Spleen (tissue), 11 donors: ENCODE measurements at regions not wholly inside any gene's neighbourhood (a gene's known extent, or its start where the extent isn't known, plus 50 kb on each side); places are given as distances from the start of the nearest gene placed in this dataset.

Experiments used
- DNase-seq: peaks from one replicate; pipeline ENCODE4 v3.0.0-alpha.2; 2020
- H3K27ac ChIP-seq, 8 donors: fragments of 200-600 bp; sonication (generic) in 7 of 8; 1 replicate in 4 of 8; 2 replicates in 4 of 8; pipeline versions ENCODE4 v1.5.0 to v1.8.0; 2016 to 2021; ENCODE audit warnings: inconsistent platforms in 4 of 8, mild to moderate bottlenecking in 4 of 8, moderate library complexity in 1 of 8
- H3K27me3 ChIP-seq, 7 donors: fragments of 200-600 bp; sonication (generic) in 6 of 7; replicated peaks in 1 of 7; 1 replicate in 4 of 7; 2 replicates in 3 of 7; pipeline versions ENCODE4 v1.5.0 to v1.8.0; 2016 to 2021; ENCODE audit warnings: inconsistent platforms in 3 of 7, mild to moderate bottlenecking in 1 of 7
- H3K36me3 ChIP-seq, 6 donors: fragments of 200-600 bp; sonication (generic) in 5 of 6; 1 replicate in 4 of 6; 2 replicates in 2 of 6; pipeline versions ENCODE4 v1.5.0 to v1.8.0; 2016 to 2021; ENCODE audit warnings: inconsistent platforms in 2 of 6
- H3K4me1 ChIP-seq, 6 donors: fragments of 200-600 bp; sonication (generic) in 5 of 6; 1 replicate in 3 of 6; 2 replicates in 3 of 6; pipeline versions ENCODE4 v1.5.0 to v1.8.0; 2016 to 2021; ENCODE audit warnings: inconsistent platforms in 3 of 6
- H3K4me3 ChIP-seq, 8 donors: fragments of 200-600 bp; sonication (generic) in 7 of 8; 1 replicate in 4 of 8; 2 replicates in 4 of 8; pipeline versions ENCODE4 v1.5.0 to v1.8.0; 2016 to 2021; ENCODE audit warnings: inconsistent platforms in 4 of 8, mild to moderate bottlenecking in 4 of 8, moderate library complexity in 2 of 8
- H3K9me3 ChIP-seq, 8 donors: fragments of 200-600 bp; sonication (generic) in 7 of 8; 1 replicate in 4 of 8; 2 replicates in 4 of 8; pipeline versions ENCODE4 v1.5.0 to v1.8.0; 2016 to 2021; ENCODE audit warnings: inconsistent platforms in 4 of 8
- CTCF ChIP-seq, 11 experiments: fragments of 200-600 bp in 7 of 11; fragments of 450-650 bp in 4 of 11; sonication (generic) in 4 of 11; IDR thresholded peaks in 8 of 11; conservative IDR thresholded peaks in 3 of 11; 1 replicate in 7 of 11; 2 replicates in 4 of 11; pipeline versions ENCODE4 v1.4.0 to v1.8.0; 2016 to 2021; ENCODE audit warnings: antibody characterized with exemption in 11 of 11, inconsistent platforms in 4 of 11, mild to moderate bottlenecking in 1 of 11
- POLR2A ChIP-seq, 3 donors: fragments of 450-650 bp; IDR thresholded peaks; one replicate each; pipeline ENCODE4 v1.5.1; 2017; ENCODE audit warnings: antibody characterized with exemption in 3 of 3, mild to moderate bottlenecking in 1 of 3
- POLR2AphosphoS5 ChIP-seq, 3 donors: sonication (generic); formaldehyde crosslinking; IDR thresholded peaks; one replicate each; pipeline ENCODE4 v1.5.1; 2017; ENCODE audit warnings: antibody characterized with exemption in 3 of 3
- WGBS, 5 donors: extraction: QIAGEN DNeasy Blood & Tissue Kit in 3 of 5; methylation state at CpG; one replicate each; pipeline versions ENCODE4 v1.1.5 to v1.1.7; 2013 to 2018; 5-methylcytosine and 5-hydroxymethylcytosine counted together
- intact Hi-C: fragments of 100-400 bp; cut with DNase I; formaldehyde crosslinking; loops from one replicate; pipeline ENCODE4 v1.15.0; 2023; ENCODE audit warnings: low total_unique reads
- donor health status: healthy with polysubstance abuse.
- donor health status: DM: no; HTN: no; CAD: no; lungs with moderate emphysema.
- donor health status: DM: no; HTN: no; CAD: no.
- donor health status: Bipolar disorder and iron deficiency.
- donor health status: healthy.
- donor health status: DM: no; HTN: no; CAD: no.
- donor health status: DM: yes; HTN: yes; CAD: no.

GRCh38 chr2:67567886-67568285 lies 170.8 kb downstream of the ETAA1 start:
- Histone ChIP-seq H3K36me3 (no peaks in the 10 kb centered on the region), H3K9me3 (peaks cover 0 to 5% (median 0%) of the 10 kb centered on the region in 8 donors), H3K27me3 (no peaks in the 10 kb centered on the region), H3K27ac (no peak overlapping the region), H3K4me1 (no peaks in the 10 kb centered on the region), H3K4me3 (no peak overlapping the region)
- TF ChIP-seq CTCF (IDR thresholded peaks at IDR 0.05 in 8 of 11, conservative IDR thresholded peaks at IDR 0.05 in 3 of 11) (no peak), POLR2AphosphoS5 (IDR thresholded peaks at IDR 0.05) (no peak), POLR2A (IDR thresholded peaks at IDR 0.05) (no peak)
- DNase-seq: no peak
- intact Hi-C loops: no loop called here

- TF ChIP-seq CTCF (IDR thresholded peaks at IDR 0.05 in 8 of 11, conservative IDR thresholded peaks at IDR 0.05 in 3 of 11) (no peak), POLR2AphosphoS5 (IDR thresholded peaks at IDR 0.05) (no peak), POLR2A (IDR thresholded peaks at IDR 0.05) (no peak)
- Histone ChIP-seq H3K27me3 (no peaks in the 10 kb centered on the region), H3K36me3 (no peaks in the 10 kb centered on the region), H3K27ac (no peak overlapping the region), H3K4me3 (no peak overlapping the region), H3K4me1 (no peaks in the 10 kb centered on the region), H3K9me3 (peaks cover 0 to 5% (median 0%) of the 10 kb centered on the region in 8 donors)
- 49 to 82% (median 62%) methylated on average over 2 of the region's 2 CpGs for WGBS, 5 donors
- intact Hi-C loops: no loop called here
- no peak for DNase-seq
Measured at GRCh38 chr2:67570611-67571010, 173.5 kb downstream of the ETAA1 start.

GRCh38 chr2:67571785-67572718 lies 174.9 kb downstream of the ETAA1 start:
- no peak for DNase-seq
- Histone ChIP-seq H3K4me3 (no peak overlapping the region), H3K27me3 (no peaks in the 10 kb centered on the region), H3K9me3 (peaks cover 0 to 5% (median 0%) of the 10 kb centered on the region in 8 donors), H3K4me1 (no peaks in the 10 kb centered on the region), H3K27ac (no peak overlapping the region), H3K36me3 (no peaks in the 10 kb centered on the region)
- TF ChIP-seq POLR2AphosphoS5 (IDR thresholded peaks at IDR 0.05) (no peak), CTCF (IDR thresholded peaks at IDR 0.05 in 8 of 11, conservative IDR thresholded peaks at IDR 0.05 in 3 of 11) (no peak), POLR2A (IDR thresholded peaks at IDR 0.05) (no peak)
- intact Hi-C loops: no loop called here

GRCh38 chr2:67572721-67573435 lies 175.7 kb downstream of the ETAA1 start:
- Histone ChIP-seq H3K4me1 (no peaks in the 10 kb centered on the region), H3K4me3 (no peak overlapping the region), H3K27me3 (no peaks in the 10 kb centered on the region), H3K36me3 (no peaks in the 10 kb centered on the region), H3K9me3 (peaks cover 0 to 5% (median 0%) of the 10 kb centered on the region in 8 donors), H3K27ac (no peak overlapping the region)
- TF ChIP-seq POLR2AphosphoS5 (IDR thresholded peaks at IDR 0.05) (no peak), POLR2A (IDR thresholded peaks at IDR 0.05) (no peak), CTCF (IDR thresholded peaks at IDR 0.05 in 8 of 11, conservative IDR thresholded peaks at IDR 0.05 in 3 of 11) (no peak)
- WGBS, 5 donors: 57 to 83% (median 72%) methylated on average over 3 of the region's 3 CpGs
- intact Hi-C loops: no loop called here
- no peak for DNase-seq
